ENCODE measurements at regions not wholly inside any gene's neighbourhood (a gene's known extent, or its start where the extent isn't known, plus 50 kb on each side); places are given as distances from the start of the nearest gene placed in this dataset.
A peak's percentile ranks its signal among the peaks of the same experiment; 100 is the strongest.

DNA sequence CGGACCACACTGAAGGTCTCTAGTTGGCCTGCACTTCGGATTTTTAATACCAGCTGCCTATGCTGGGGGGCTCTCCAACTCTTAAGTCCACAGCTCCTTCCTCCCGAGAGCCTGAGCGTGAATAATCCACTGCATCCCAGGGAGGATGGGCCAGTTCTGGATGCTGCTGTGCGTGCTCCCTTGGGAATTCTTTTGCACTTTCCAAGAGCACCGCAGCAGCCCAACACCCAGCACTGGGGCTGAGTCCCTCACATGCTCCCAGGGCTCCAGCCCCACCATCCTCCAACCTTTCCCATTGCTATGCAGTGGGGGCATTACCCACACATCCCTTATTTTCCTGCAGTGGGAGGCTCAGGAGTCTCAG is 136.4 kb upstream of the IQSEC1 start:
- no peak overlapping the region for H3K4me3 ChIP-seq (ENCODE audit: low read length in 3 of 3)
- no peak for FAIRE-seq
- no peaks in the 10 kb centered on the region for H3K4me1 ChIP-seq (ENCODE audit: control insufficient read depth in 2 of 3, insufficient read depth in 2 of 3, low read depth in 1 of 3, low read length in 3 of 3)
- H3K36me3 ChIP-seq (ENCODE audit: control insufficient read depth in 2 of 3, insufficient read depth in 3 of 3, low read length in 3 of 3) = no peaks in the 10 kb centered on the region
- H3K9me3 ChIP-seq (ENCODE audit: control insufficient read depth in 2 of 3, insufficient read depth in 1 of 3, low read length in 3 of 3) = no peaks in the 10 kb centered on the region
- no peak overlapping the region for H3K27ac ChIP-seq (ENCODE audit: low read depth in 2 of 2, low read length in 2 of 2)
- intact Hi-C loops (cut with DNase I) = no loop called here
- TF ChIP-seq, protein P1, sequence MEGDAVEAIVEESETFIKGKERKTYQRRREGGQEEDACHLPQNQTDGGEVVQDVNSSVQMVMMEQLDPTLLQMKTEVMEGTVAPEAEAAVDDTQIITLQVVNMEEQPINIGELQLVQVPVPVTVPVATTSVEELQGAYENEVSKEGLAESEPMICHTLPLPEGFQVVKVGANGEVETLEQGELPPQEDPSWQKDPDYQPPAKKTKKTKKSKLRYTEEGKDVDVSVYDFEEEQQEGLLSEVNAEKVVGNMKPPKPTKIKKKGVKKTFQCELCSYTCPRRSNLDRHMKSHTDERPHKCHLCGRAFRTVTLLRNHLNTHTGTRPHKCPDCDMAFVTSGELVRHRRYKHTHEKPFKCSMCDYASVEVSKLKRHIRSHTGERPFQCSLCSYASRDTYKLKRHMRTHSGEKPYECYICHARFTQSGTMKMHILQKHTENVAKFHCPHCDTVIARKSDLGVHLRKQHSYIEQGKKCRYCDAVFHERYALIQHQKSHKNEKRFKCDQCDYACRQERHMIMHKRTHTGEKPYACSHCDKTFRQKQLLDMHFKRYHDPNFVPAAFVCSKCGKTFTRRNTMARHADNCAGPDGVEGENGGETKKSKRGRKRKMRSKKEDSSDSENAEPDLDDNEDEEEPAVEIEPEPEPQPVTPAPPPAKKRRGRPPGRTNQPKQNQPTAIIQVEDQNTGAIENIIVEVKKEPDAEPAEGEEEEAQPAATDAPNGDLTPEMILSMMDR (IDR thresholded peaks at IDR 0.05; ENCODE audit: borderline replicate concordance, extremely low read depth, insufficient read depth) = no peak
- peak in 1 of 5 donors; percentile 8 for DNase-seq
- H3K9ac ChIP-seq (ENCODE audit: low read length in 3 of 3) = no peak overlapping the region
- peaks cover 5% of the 10 kb centered on the region for H3K27me3 ChIP-seq (ENCODE audit: control insufficient read depth, insufficient read depth, low read length)

DNA sequence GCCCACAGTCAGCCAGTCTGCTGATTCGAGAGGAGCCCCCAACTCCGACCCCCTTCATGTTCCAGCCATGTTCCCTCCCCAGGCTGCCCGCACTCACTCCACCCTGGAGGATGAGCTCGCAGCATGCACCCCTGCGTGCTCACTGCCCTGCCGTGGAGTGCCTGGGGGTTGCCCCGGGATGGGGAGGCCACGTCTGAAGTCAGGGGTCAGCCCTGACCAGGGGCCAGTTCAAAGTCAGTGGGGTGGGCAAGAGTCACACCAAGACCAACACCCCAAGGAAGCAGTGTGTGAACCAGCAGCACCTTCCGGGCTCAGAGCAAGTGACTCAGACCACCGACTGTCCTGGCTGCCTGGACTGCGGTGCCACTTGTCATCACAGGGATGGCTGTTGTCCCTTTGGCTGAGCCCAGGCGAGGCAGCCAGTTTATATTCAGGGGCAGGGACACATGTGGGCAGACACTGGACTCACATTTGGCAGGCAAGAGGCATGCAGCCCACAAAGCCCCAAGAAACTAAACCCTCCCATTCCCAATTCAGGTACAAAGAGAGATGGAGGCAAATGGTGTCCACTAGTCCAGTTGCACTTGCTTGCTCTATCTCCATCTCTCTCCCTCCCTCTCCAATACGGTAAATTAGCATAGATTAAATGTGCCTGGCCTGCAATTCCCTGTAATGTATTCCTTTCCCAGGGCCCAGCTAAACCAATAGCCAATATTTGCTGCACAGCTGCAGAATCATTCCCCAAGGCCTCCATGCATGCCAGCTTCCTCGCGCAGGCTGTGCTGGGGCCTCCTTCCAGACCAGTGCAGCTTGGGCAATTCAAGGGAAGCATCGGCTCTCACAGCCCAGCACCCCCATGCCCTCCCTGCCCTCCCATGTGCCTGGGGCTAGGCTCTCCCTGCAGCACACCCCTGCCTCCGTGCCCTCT is 135.7 kb upstream of the IQSEC1 start:
- Histone ChIP-seq H3K36me3 (ENCODE audit: control insufficient read depth in 2 of 3, insufficient read depth in 3 of 3, low read length in 3 of 3) (no peaks in the 10 kb centered on the region), H3K9me3 (ENCODE audit: control insufficient read depth in 2 of 3, insufficient read depth in 1 of 3, low read length in 3 of 3) (no peaks in the 10 kb centered on the region), H3K4me3 (ENCODE audit: low read length in 3 of 3) (no peak overlapping the region), H3K4me1 (ENCODE audit: control insufficient read depth in 2 of 3, insufficient read depth in 2 of 3, low read depth in 1 of 3, low read length in 3 of 3) (no peaks in the 10 kb centered on the region), H3K27ac (ENCODE audit: low read depth in 2 of 2, low read length in 2 of 2) (no peak overlapping the region), H3K9ac (ENCODE audit: low read length in 3 of 3) (no peak overlapping the region), H3K27me3 (ENCODE audit: control insufficient read depth, insufficient read depth, low read length) (peaks cover 9% of the 10 kb centered on the region)
- TF ChIP-seq, protein P1 (IDR thresholded peaks at IDR 0.05; ENCODE audit: borderline replicate concordance, extremely low read depth, insufficient read depth) = no peak
- no peak for FAIRE-seq
- intact Hi-C loops (cut with DNase I) = no loop called here
- peak in 1 of 5 donors; percentile 57 for DNase-seq

DNA sequence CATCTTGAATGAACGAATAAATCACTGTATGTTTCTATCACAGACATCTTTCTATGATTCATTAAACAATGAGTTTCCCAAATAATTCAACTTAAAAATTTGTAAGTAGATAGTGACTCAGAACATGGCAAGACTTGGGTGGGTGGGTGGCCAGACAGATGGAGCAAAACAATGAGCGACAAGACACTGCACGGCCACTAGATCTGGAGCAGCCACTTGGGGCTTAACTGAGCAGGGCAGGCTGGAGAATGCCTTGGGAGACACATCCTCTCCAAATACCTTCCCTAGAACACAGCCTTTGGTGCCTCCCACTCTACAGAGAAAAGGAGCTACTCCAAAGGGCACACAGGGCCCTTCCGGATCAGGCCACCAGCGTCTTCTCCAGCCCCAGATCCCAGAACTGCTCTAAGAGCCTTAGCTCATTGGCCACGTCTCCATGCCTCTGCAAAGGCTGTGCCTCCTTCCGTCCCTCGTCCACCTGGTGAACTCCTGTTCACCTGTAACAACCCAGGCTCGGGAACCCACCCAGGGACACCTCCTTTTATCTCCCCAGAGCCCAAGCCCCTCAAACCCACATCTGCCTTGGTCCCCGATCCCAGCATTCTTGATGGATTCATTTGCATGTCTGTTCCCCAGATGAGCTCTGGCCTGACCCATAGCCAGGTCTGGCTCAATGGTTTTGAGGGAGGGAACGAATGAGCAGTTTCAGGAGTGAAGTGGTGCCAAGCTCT is 134.9 kb upstream of the IQSEC1 start:
- Histone ChIP-seq H3K27me3 (ENCODE audit: control insufficient read depth, insufficient read depth, low read length) (peaks cover 10% of the 10 kb centered on the region), H3K27ac (ENCODE audit: low read depth in 2 of 2, low read length in 2 of 2) (no peak overlapping the region), H3K4me3 (ENCODE audit: low read length in 3 of 3) (no peak overlapping the region), H3K9ac (ENCODE audit: low read length in 3 of 3) (no peak overlapping the region), H3K9me3 (ENCODE audit: control insufficient read depth in 2 of 3, insufficient read depth in 1 of 3, low read length in 3 of 3) (no peaks in the 10 kb centered on the region), H3K4me1 (ENCODE audit: control insufficient read depth in 2 of 3, insufficient read depth in 2 of 3, low read depth in 1 of 3, low read length in 3 of 3) (no peaks in the 10 kb centered on the region), H3K36me3 (ENCODE audit: control insufficient read depth in 2 of 3, insufficient read depth in 3 of 3, low read length in 3 of 3) (no peaks in the 10 kb centered on the region)
- DNase-seq = peak in 1 of 5 donors; percentile 50
- FAIRE-seq = no peak
- intact Hi-C loops (cut with DNase I) = no loop called here
- TF ChIP-seq, protein P1 (IDR thresholded peaks at IDR 0.05; ENCODE audit: borderline replicate concordance, extremely low read depth, insufficient read depth) = no peak
